Bronchial epithelial cell (primary cell): ENCODE measurements at regions not wholly inside any gene's neighbourhood (a gene's known extent, or its start where the extent isn't known, plus 50 kb on each side); places are given as distances from the start of the nearest gene placed in this dataset.
"Not testable (repeated sequence)": the region's sequence is repeated elsewhere in the genome, so short reads cannot be mapped to it uniquely, and the experiment has no call there.

ENCODE experiments used
- DNase-seq: peaks from one replicate; pipeline ENCODE4 v3.0.0-alpha.2; 2010; ENCODE audit warnings: low read depth
- FAIRE-seq: peaks from 2 replicates; lab custom pipeline; 2011; peaks lifted over from hg19 to GRCh38; lab: Jason Lieb, UNC
- H3K27me3 ChIP-seq: 2 replicates; pipeline ENCODE4 v1.5.1; 2011; ENCODE audit warnings: low read length; ENCODE audit not compliant: control insufficient read depth, insufficient read depth
- H3K36me3 ChIP-seq: 2 replicates; pipeline ENCODE4 v1.5.1; 2011; ENCODE audit warnings: low read length; ENCODE audit not compliant: control insufficient read depth, insufficient read depth
- H3K4me3 ChIP-seq: 2 replicates; pipeline ENCODE4 v1.5.1; 2011; ENCODE audit warnings: mild to moderate bottlenecking, low read depth, low read length, control low read depth
- CTCF ChIP-seq: IDR thresholded peaks from 2 replicates; pipeline ENCODE4 v1.5.1; 2011; ENCODE audit warnings: mild to moderate bottlenecking, moderate library complexity, low read length, control low read depth, inconsistent platforms; ENCODE audit not compliant: insufficient read depth, severe bottlenecking

GRCh38 chr2:129548880-129549279 is 430.6 kb upstream of the RAB6C start:
- DNase-seq = no peak
- Histone ChIP-seq H3K27me3 (no peaks in the 10 kb centered on the region), H3K4me3 (no peak overlapping the region), H3K36me3 (no peaks in the 10 kb centered on the region)
- TF ChIP-seq CTCF = no peak
- FAIRE-seq = no peak

GRCh38 chr2:129550536-129550935 is 428.9 kb upstream of the RAB6C start:
- no peak for FAIRE-seq
- H3K36me3 ChIP-seq = no peaks in the 10 kb centered on the region
- H3K27me3 ChIP-seq = no peaks in the 10 kb centered on the region
- H3K4me3 ChIP-seq = no peak overlapping the region
- no peak for DNase-seq
- TF ChIP-seq CTCF = no peak

- no peak for FAIRE-seq
- no peaks in the 10 kb centered on the region for H3K36me3 ChIP-seq
- DNase-seq = no peak
- TF ChIP-seq CTCF = no peak
- H3K4me3 ChIP-seq = no peak overlapping the region
- no peaks in the 10 kb centered on the region for H3K27me3 ChIP-seq
Observed at GRCh38 chr2:129554373-129554772, 425.1 kb upstream of the RAB6C start.

GRCh38 chr2:129559101-129559500 is 420.4 kb upstream of the RAB6C start:
- FAIRE-seq = no peak
- DNase-seq = no peak
- Histone ChIP-seq H3K27me3 (no peaks in the 10 kb centered on the region), H3K4me3 (no peak overlapping the region), H3K36me3 (no peaks in the 10 kb centered on the region)
- no peak for TF ChIP-seq CTCF

GRCh38 chr2:129565551-129566109 is 413.8 kb upstream of the RAB6C start:
- no peak for TF ChIP-seq CTCF
- H3K4me3 ChIP-seq = no peak overlapping the region
- DNase-seq = no peak
- no peaks in the 10 kb centered on the region for H3K36me3 ChIP-seq
- no peaks in the 10 kb centered on the region for H3K27me3 ChIP-seq
- FAIRE-seq = no peak

- H3K27me3 ChIP-seq, DNase-seq, FAIRE-seq, H3K4me3 ChIP-seq, H3K36me3 ChIP-seq: not testable (repeated sequence)
Observed at GRCh38 chr2:129570812-129571211, 408.7 kb upstream of the RAB6C start.
